SK-N-SH (cell line): ENCODE measurements at regions not wholly inside any gene's neighbourhood (a gene's known extent, or its start where the extent isn't known, plus 50 kb on each side); places are given as distances from the start of the nearest gene placed in this dataset.
A peak's percentile ranks its signal among the peaks of the same experiment; 100 is the strongest.
"Not testable (repeated sequence)": the region's sequence is repeated elsewhere in the genome, so short reads cannot be mapped to it uniquely, and the experiment has no call there.

ENCODE experiments used
- CTCF ChIA-PET: fragments of 300-600, 350-600 bp; formaldehyde crosslinking; extraction: SDS; loops from one replicate; lab custom pipeline; 2021; lab: Yijun Ruan, JAX
- POLR2A ChIA-PET: fragments of 350-600 bp; sonication (Branson Sonifier 250); formaldehyde crosslinking; extraction: SDS; loops from one replicate; lab custom pipeline; 2020; ENCODE audit warnings: antibody characterized with exemption, inconsistent platforms; lab: Yijun Ruan, JAX
- DNase-seq: peaks from one replicate; pipeline ENCODE4 v3.0.0; 2012
- H2AFZ ChIP-seq: fragments of 200-600 bp; sonication (generic); 2 replicates; pipeline ENCODE4 v1.8.1; 2016; ENCODE audit warnings: antibody characterized with exemption, mild to moderate bottlenecking, low read depth
- H3F3A ChIP-seq: fragments of 200-600 bp; sonication (generic); replicated peaks from 2 replicates; pipeline ENCODE3; 2016; ENCODE audit warnings: antibody characterized with exemption, mild to moderate bottlenecking; ENCODE audit not compliant: insufficient read depth
- H3K27ac ChIP-seq, 2 experiments: fragments of 200-500 bp in 1 of 2; fragments of 200-600 bp in 1 of 2; sonication (Bioruptor generic) in 1 of 2; sonication (generic), shearing (Covaris generic) in 1 of 2; 2 replicates each; pipeline versions ENCODE4 v1.5.1 to v1.6.1; 2014 to 2016; ENCODE audit warnings: low read depth in 2 of 2, inconsistent platforms in 1 of 2, low read length in 1 of 2, mild to moderate bottlenecking in 1 of 2, mixed read lengths in 1 of 2
- H3K27me3 ChIP-seq: fragments of 200-600 bp; sonication (generic), shearing (Covaris generic); 2 replicates; pipeline ENCODE4 v1.6.1; 2016; ENCODE audit warnings: mixed run types; ENCODE audit not compliant: insufficient read depth
- H3K36me3 ChIP-seq, 2 experiments: fragments of 200-500 bp in 1 of 2; fragments of 200-600 bp in 1 of 2; sonication (Bioruptor generic) in 1 of 2; sonication (generic) in 1 of 2; replicated peaks in 1 of 2; 2 replicates each; pipeline versions ENCODE3 to v1.5.1; 2014 to 2016; ENCODE audit warnings: low read length in 1 of 2, mild to moderate bottlenecking in 1 of 2; ENCODE audit not compliant: insufficient read depth in 2 of 2, control insufficient read depth in 1 of 2
- H3K4me1 ChIP-seq, 2 experiments: fragments of 200-500 bp in 1 of 2; fragments of 200-600 bp in 1 of 2; sonication (Bioruptor generic) in 1 of 2; sonication (generic), shearing (Covaris generic) in 1 of 2; 2 replicates each; pipeline versions ENCODE4 v1.5.1 to v1.6.1; 2014 to 2016; ENCODE audit warnings: low read depth in 1 of 2, low read length in 1 of 2, mixed run types in 1 of 2; ENCODE audit not compliant: insufficient read depth in 2 of 2, control insufficient read depth in 1 of 2
- H3K4me2 ChIP-seq: fragments of 200-600 bp; sonication (generic), shearing (Covaris generic); 2 replicates; pipeline ENCODE4 v1.6.1; 2017; ENCODE audit warnings: mixed run types
- H3K4me3 ChIP-seq, 2 experiments: fragments of 200-500 bp in 1 of 2; fragments of 200-600 bp in 1 of 2; sonication (Bioruptor generic) in 1 of 2; sonication (generic), shearing (Covaris generic) in 1 of 2; 2 replicates each; pipeline versions ENCODE4 v1.5.1 to v1.8.1; 2014 to 2016; ENCODE audit warnings: low read depth in 2 of 2, inconsistent platforms in 1 of 2, low read length in 1 of 2, mild to moderate bottlenecking in 1 of 2, mixed read lengths in 1 of 2, moderate library complexity in 1 of 2
- H3K79me2 ChIP-seq: fragments of 200-600 bp; sonication (generic); 2 replicates; pipeline ENCODE4 v1.8.1; 2017; ENCODE audit warnings: mild to moderate bottlenecking; ENCODE audit not compliant: insufficient read depth
- H3K9ac ChIP-seq: fragments of 200-600 bp; sonication (generic); 2 replicates; pipeline ENCODE4 v1.6.1; 2017; ENCODE audit warnings: mixed run types
- H3K9me2 ChIP-seq: fragments of 200-600 bp; sonication (generic); 2 replicates; pipeline ENCODE4 v1.6.1; 2017; ENCODE audit warnings: mixed run types
- H3K9me3 ChIP-seq: fragments of 200-600 bp; sonication (generic); 2 replicates; pipeline ENCODE4 v1.6.1; 2017; ENCODE audit warnings: mixed run types, mild to moderate bottlenecking, moderate library complexity
- H4K20me1 ChIP-seq: fragments of 200-600 bp; sonication (generic); 2 replicates; pipeline ENCODE4 v1.6.1; 2017; ENCODE audit warnings: mild to moderate bottlenecking, mixed run types; ENCODE audit not compliant: insufficient read depth
- EP300 ChIP-seq, 2 experiments: IDR thresholded peaks; 2 replicates each; pipeline versions ENCODE4 v1.4.0 to v1.6.1; 2012; ENCODE audit warnings: borderline replicate concordance in 1 of 2, low read depth in 1 of 2, low read length in 1 of 2
- GATA2 ChIP-seq: sonication (generic); formaldehyde crosslinking; IDR thresholded peaks from 2 replicates; pipeline ENCODE4 v1.5.0; 2020; ENCODE audit warnings: mild to moderate bottlenecking, missing genetic modification reagents
- MXI1 ChIP-seq: IDR thresholded peaks from 2 replicates; pipeline ENCODE4 v1.6.1; 2012; ENCODE audit warnings: mild to moderate bottlenecking, low read depth, low read length, improper control_type of control experiment
- NFIC ChIP-seq: IDR thresholded peaks from 2 replicates; pipeline ENCODE4 v1.4.0; 2012; ENCODE audit warnings: borderline replicate concordance
- WGBS: methylation state at CpG from one replicate; pipeline ENCODE4 v1.1.6; 2017; ENCODE audit warnings: low lambda C conversion rate; 5-methylcytosine and 5-hydroxymethylcytosine counted together

DNA sequence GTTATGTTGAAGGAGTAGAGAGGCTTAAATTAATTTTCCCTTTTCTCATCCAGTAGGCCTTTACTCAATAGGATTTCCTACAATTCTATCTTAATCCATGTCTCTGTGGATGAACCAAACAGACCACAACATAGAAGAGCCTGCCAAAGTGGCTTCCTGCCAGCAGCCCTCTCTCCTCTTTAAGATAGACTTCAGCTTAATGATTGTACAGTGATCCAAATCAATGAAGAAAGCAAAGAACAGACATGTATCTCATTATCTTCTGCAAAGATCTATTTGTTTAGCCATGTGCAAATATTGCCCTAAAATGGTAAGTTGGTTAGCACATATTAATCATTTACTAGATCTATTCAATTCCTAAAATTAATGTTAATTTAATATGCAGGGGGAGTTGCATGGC is 979.6 kb downstream of the LTN1 start:
- TF ChIP-seq EP300 (IDR thresholded peaks at IDR 0.05; ENCODE audit: borderline replicate concordance in 1 of 2, low read depth in 1 of 2, low read length in 1 of 2) (0 out of 4 replicates have a peak, but pooled peaks of 1 of the 2 experiments have one; percentile 12), NFIC (peak; percentile 19; the same call in 1 of the 2 replicates), GATA2 (peak; percentile 76)
- TF ChIP-seq, all 33 proteins: peak for 3; not testable (repeated sequence) for 30
- not testable (repeated sequence) for H3K9me2 ChIP-seq, DNase-seq

DNA sequence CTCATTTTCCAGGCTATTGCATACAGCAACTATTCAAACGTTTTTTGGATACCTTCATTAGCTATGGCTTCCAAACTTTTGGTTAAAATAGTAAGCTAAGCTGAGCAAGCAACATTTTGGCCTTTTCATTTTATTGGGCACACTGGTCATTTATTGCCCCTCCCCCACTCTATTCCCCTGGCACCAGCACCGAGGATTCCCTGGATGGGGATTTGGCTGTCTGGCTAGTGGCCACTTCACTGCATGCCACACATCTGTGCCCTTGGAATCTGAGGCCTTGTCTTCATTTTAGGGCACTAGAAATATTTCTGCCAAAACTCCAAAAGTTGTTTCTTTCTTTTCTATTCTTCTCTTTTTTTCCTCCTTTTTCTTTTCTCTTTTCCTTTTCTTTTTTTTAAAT is 980.7 kb downstream of the LTN1 start:
- H3K27ac ChIP-seq, POLR2A ChIA-PET, H4K20me1 ChIP-seq, H2AFZ ChIP-seq, H3K9ac ChIP-seq, H3K4me2 ChIP-seq, H3K79me2 ChIP-seq, H3K9me2 ChIP-seq, H3K4me1 ChIP-seq, H3K36me3 ChIP-seq, CTCF ChIA-PET, H3K4me3 ChIP-seq, DNase-seq, H3K27me3 ChIP-seq, H3K9me3 ChIP-seq, H3F3A ChIP-seq: not testable (repeated sequence)
- 71% methylated on average over 1 of the region's 2 CpGs for WGBS

More for the DNA sequence above, 979.6 kb downstream of the LTN1 start:
- H2AFZ ChIP-seq, H3K9ac ChIP-seq, CTCF ChIA-PET, H3K4me3 ChIP-seq, H3K36me3 ChIP-seq, H4K20me1 ChIP-seq, POLR2A ChIA-PET, H3K27me3 ChIP-seq, H3K4me2 ChIP-seq, H3K79me2 ChIP-seq, H3K4me1 ChIP-seq, H3F3A ChIP-seq, H3K9me3 ChIP-seq: not testable (repeated sequence)
- peak overlapping the region in 1 of 2 experiments; percentile 53; a peak in 1 of 4 replicates for H3K27ac ChIP-seq

DNA sequence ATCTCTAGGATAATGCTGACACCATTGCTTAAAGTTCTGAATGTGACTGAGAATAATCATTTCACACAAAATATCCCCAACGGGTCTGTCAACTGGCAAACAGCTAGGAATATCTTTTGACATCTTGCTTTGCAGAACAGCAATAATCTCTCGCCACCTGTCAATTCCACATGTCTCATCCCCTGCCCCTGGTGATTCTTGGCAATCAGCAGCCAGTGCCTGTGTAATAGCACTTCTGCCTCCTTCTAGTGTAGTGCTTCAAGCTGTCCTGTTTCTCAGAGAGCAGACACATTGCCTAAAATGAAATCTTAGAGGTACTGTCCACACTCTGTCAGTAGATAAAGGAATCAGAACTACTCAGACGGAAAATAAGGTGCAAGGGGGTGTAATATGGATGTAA is 984.4 kb downstream of the LTN1 start:
- H3K27ac ChIP-seq, H3K27me3 ChIP-seq, H3K4me1 ChIP-seq, H4K20me1 ChIP-seq, H3K4me3 ChIP-seq, DNase-seq, H3K79me2 ChIP-seq, H3K4me2 ChIP-seq, H3K9me3 ChIP-seq, H3F3A ChIP-seq, CTCF ChIA-PET, H3K9ac ChIP-seq, H3K36me3 ChIP-seq, H2AFZ ChIP-seq, H3K9me2 ChIP-seq, POLR2A ChIA-PET: not testable (repeated sequence)
- TF ChIP-seq GATA2 (peak; percentile 73), MXI1 (peak; percentile 47; the same call in 1 of the 2 replicates)
- WGBS, result 52% methylated on average over 3 of the region's 3 CpGs

GRCh38 chr21:28003627-28004026 is 989.0 kb downstream of the LTN1 start:
- H3K79me2 ChIP-seq, H3F3A ChIP-seq, H3K9me3 ChIP-seq, H3K9ac ChIP-seq, H3K4me2 ChIP-seq, H3K36me3 ChIP-seq, H3K9me2 ChIP-seq, DNase-seq, CTCF ChIA-PET, H3K27ac ChIP-seq, H2AFZ ChIP-seq, H3K4me1 ChIP-seq, H3K4me3 ChIP-seq, H4K20me1 ChIP-seq, POLR2A ChIA-PET, H3K27me3 ChIP-seq: not testable (repeated sequence)
- 73% methylated on average over 2 of the region's 2 CpGs for WGBS

DNA sequence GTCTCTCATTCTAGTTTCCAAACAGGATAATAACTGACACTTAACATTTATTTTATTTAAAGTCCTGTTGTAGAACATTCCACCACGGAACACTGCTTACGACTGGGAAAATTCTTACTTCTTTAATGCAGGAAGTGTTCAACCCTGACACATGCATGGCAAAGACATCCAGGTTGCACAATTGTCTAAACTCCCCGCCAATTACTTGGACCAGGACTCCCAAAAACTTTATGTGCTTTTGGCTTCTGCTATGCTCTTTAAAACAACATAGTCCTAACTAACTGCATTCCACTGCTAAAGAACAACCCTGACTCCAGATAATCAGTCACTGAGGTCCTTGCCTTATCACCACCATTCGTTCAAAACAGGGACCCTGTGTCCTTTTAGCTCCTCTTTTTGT is 995.8 kb downstream of the LTN1 start:
- H3K9ac ChIP-seq, H3K9me3 ChIP-seq, DNase-seq, H3K36me3 ChIP-seq, H4K20me1 ChIP-seq, H3K9me2 ChIP-seq, H3K4me3 ChIP-seq, H3K27ac ChIP-seq, H3K27me3 ChIP-seq, H3K79me2 ChIP-seq, H2AFZ ChIP-seq, H3F3A ChIP-seq, H3K4me1 ChIP-seq, CTCF ChIA-PET, H3K4me2 ChIP-seq, POLR2A ChIA-PET: not testable (repeated sequence)
- 77% methylated on average over 4 of the region's 4 CpGs for WGBS

DNA sequence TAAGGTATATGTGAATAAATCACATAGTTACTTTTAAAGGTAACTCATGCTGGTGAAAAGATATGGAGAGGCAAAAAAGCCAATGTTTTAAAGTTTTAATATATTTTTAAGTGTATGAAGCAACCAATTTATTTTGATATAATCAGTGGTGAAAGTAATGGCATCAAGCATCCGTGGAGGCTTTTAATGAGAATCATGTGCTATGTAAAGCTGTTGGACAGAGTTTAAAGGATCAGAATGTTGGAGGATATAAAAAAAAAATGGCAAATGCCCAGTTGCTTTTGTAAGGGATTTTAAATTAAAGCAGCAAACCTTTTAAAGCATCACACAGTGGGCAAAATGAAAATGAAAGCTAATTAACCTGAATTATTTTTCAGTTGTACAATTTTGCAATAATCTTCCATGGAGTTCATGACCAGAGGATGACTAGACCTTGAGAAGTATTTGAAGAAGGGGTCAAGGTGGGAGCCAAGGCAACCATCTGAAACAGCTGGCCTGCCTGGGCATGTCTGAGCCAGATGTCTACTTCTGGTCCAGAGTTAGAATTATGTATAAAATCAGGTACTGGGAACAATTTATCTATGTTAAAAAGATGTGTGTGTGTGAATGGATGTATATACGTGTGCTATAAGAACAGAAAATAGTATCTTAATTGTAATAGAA is 1007.9 kb downstream of the LTN1 start:
- WGBS, result 42% methylated on average over 2 of the region's 2 CpGs
- H3K79me2 ChIP-seq, DNase-seq, H3K9me3 ChIP-seq, CTCF ChIA-PET, H3K4me3 ChIP-seq, H3K27me3 ChIP-seq, H3F3A ChIP-seq, H3K9ac ChIP-seq, H4K20me1 ChIP-seq, H3K4me1 ChIP-seq, H3K36me3 ChIP-seq, H2AFZ ChIP-seq, H3K9me2 ChIP-seq, POLR2A ChIA-PET, H3K4me2 ChIP-seq: not testable (repeated sequence)
- H3K27ac ChIP-seq, result peak overlapping the region in 1 of 2 experiments; percentile 58; a peak in 1 of 4 replicates
